SK-N-SH (cell line): ENCODE measurements at regions not wholly inside any gene's neighbourhood (a gene's known extent, or its start where the extent isn't known, plus 50 kb on each side); places are given as distances from the start of the nearest gene placed in this dataset.

Experiments
- CTCF ChIA-PET: fragments of 300-600, 350-600 bp; formaldehyde crosslinking; extraction: SDS; loops from one replicate; lab custom pipeline; 2021; lab: Yijun Ruan, JAX
- POLR2A ChIA-PET: fragments of 350-600 bp; sonication (Branson Sonifier 250); formaldehyde crosslinking; extraction: SDS; loops from one replicate; lab custom pipeline; 2020; ENCODE audit warnings: antibody characterized with exemption, inconsistent platforms; lab: Yijun Ruan, JAX
- DNase-seq: peaks from one replicate; pipeline ENCODE4 v3.0.0; 2012
- H2AFZ ChIP-seq: fragments of 200-600 bp; sonication (generic); 2 replicates; pipeline ENCODE4 v1.8.1; 2016; ENCODE audit warnings: antibody characterized with exemption, mild to moderate bottlenecking, low read depth
- H3F3A ChIP-seq: fragments of 200-600 bp; sonication (generic); replicated peaks from 2 replicates; pipeline ENCODE3; 2016; ENCODE audit warnings: antibody characterized with exemption, mild to moderate bottlenecking; ENCODE audit not compliant: insufficient read depth
- H3K27ac ChIP-seq, 2 experiments: fragments of 200-500 bp in 1 of 2; fragments of 200-600 bp in 1 of 2; sonication (Bioruptor generic) in 1 of 2; sonication (generic), shearing (Covaris generic) in 1 of 2; 2 replicates each; pipeline versions ENCODE4 v1.5.1 to v1.6.1; 2014 to 2016; ENCODE audit warnings: low read depth in 2 of 2, inconsistent platforms in 1 of 2, low read length in 1 of 2, mild to moderate bottlenecking in 1 of 2, mixed read lengths in 1 of 2
- H3K27me3 ChIP-seq: fragments of 200-600 bp; sonication (generic), shearing (Covaris generic); 2 replicates; pipeline ENCODE4 v1.6.1; 2016; ENCODE audit warnings: mixed run types; ENCODE audit not compliant: insufficient read depth
- H3K36me3 ChIP-seq, 2 experiments: fragments of 200-500 bp in 1 of 2; fragments of 200-600 bp in 1 of 2; sonication (Bioruptor generic) in 1 of 2; sonication (generic) in 1 of 2; replicated peaks in 1 of 2; 2 replicates each; pipeline versions ENCODE3 to v1.5.1; 2014 to 2016; ENCODE audit warnings: low read length in 1 of 2, mild to moderate bottlenecking in 1 of 2; ENCODE audit not compliant: insufficient read depth in 2 of 2, control insufficient read depth in 1 of 2
- H3K4me1 ChIP-seq, 2 experiments: fragments of 200-500 bp in 1 of 2; fragments of 200-600 bp in 1 of 2; sonication (Bioruptor generic) in 1 of 2; sonication (generic), shearing (Covaris generic) in 1 of 2; 2 replicates each; pipeline versions ENCODE4 v1.5.1 to v1.6.1; 2014 to 2016; ENCODE audit warnings: low read depth in 1 of 2, low read length in 1 of 2, mixed run types in 1 of 2; ENCODE audit not compliant: insufficient read depth in 2 of 2, control insufficient read depth in 1 of 2
- H3K4me2 ChIP-seq: fragments of 200-600 bp; sonication (generic), shearing (Covaris generic); 2 replicates; pipeline ENCODE4 v1.6.1; 2017; ENCODE audit warnings: mixed run types
- H3K4me3 ChIP-seq, 2 experiments: fragments of 200-500 bp in 1 of 2; fragments of 200-600 bp in 1 of 2; sonication (Bioruptor generic) in 1 of 2; sonication (generic), shearing (Covaris generic) in 1 of 2; 2 replicates each; pipeline versions ENCODE4 v1.5.1 to v1.8.1; 2014 to 2016; ENCODE audit warnings: low read depth in 2 of 2, inconsistent platforms in 1 of 2, low read length in 1 of 2, mild to moderate bottlenecking in 1 of 2, mixed read lengths in 1 of 2, moderate library complexity in 1 of 2
- H3K79me2 ChIP-seq: fragments of 200-600 bp; sonication (generic); 2 replicates; pipeline ENCODE4 v1.8.1; 2017; ENCODE audit warnings: mild to moderate bottlenecking; ENCODE audit not compliant: insufficient read depth
- H3K9ac ChIP-seq: fragments of 200-600 bp; sonication (generic); 2 replicates; pipeline ENCODE4 v1.6.1; 2017; ENCODE audit warnings: mixed run types
- H3K9me2 ChIP-seq: fragments of 200-600 bp; sonication (generic); 2 replicates; pipeline ENCODE4 v1.6.1; 2017; ENCODE audit warnings: mixed run types
- H3K9me3 ChIP-seq: fragments of 200-600 bp; sonication (generic); 2 replicates; pipeline ENCODE4 v1.6.1; 2017; ENCODE audit warnings: mixed run types, mild to moderate bottlenecking, moderate library complexity
- H4K20me1 ChIP-seq: fragments of 200-600 bp; sonication (generic); 2 replicates; pipeline ENCODE4 v1.6.1; 2017; ENCODE audit warnings: mild to moderate bottlenecking, mixed run types; ENCODE audit not compliant: insufficient read depth
- CHD2 ChIP-seq: fragments of 150-350 bp; IDR thresholded peaks from 2 replicates; pipeline ENCODE4 v1.6.1; 2018; ENCODE audit warnings: low read length; ENCODE audit not compliant: partially characterized antibody
- CTCF ChIP-seq: fragments of 200-600 bp; sonication (generic); IDR thresholded peaks from 2 replicates; pipeline ENCODE4 v1.6.1; 2017; ENCODE audit warnings: antibody characterized with exemption, mild to moderate bottlenecking, moderate library complexity
- EZH2phosphoT487 ChIP-seq: fragments of 200-600 bp; sonication (generic); IDR thresholded peaks from 2 replicates; pipeline ENCODE4 v1.6.1; 2017; ENCODE audit warnings: low read depth, mixed run types, mild to moderate bottlenecking, antibody characterized with exemption, moderate library complexity, borderline replicate concordance
- JUND ChIP-seq: IDR thresholded peaks from 2 replicates; pipeline ENCODE4 v1.4.0; 2012
- MXI1 ChIP-seq: IDR thresholded peaks from 2 replicates; pipeline ENCODE4 v1.6.1; 2012; ENCODE audit warnings: mild to moderate bottlenecking, low read depth, low read length, improper control_type of control experiment
- RAD21 ChIP-seq: IDR thresholded peaks from 2 replicates; pipeline ENCODE4 v1.6.1; 2012; ENCODE audit warnings: mild to moderate bottlenecking, low read length
- RCOR1 ChIP-seq: fragments of 150-350 bp; IDR thresholded peaks from 2 replicates; pipeline ENCODE4 v1.6.1; 2017; ENCODE audit warnings: antibody characterized with exemption, low read length
- SIN3A ChIP-seq: IDR thresholded peaks from 2 replicates; pipeline ENCODE4 v1.6.1; 2012; ENCODE audit warnings: low read depth, mild to moderate bottlenecking, low read length, moderate library complexity, borderline replicate concordance
- TAF1 ChIP-seq: IDR thresholded peaks from 2 replicates; pipeline ENCODE4 v1.6.1; 2012; ENCODE audit warnings: low read depth, mild to moderate bottlenecking, low read length, moderate library complexity, borderline replicate concordance
- TCF12 ChIP-seq: IDR thresholded peaks from 2 replicates; pipeline ENCODE4 v1.4.0; 2012
- ZBTB33 ChIP-seq: IDR thresholded peaks from 2 replicates; pipeline ENCODE4 v1.4.0; 2012; ENCODE audit warnings: low read depth, borderline replicate concordance
- WGBS: methylation state at CpG from one replicate; pipeline ENCODE4 v1.1.6; 2017; ENCODE audit warnings: low lambda C conversion rate; 5-methylcytosine and 5-hydroxymethylcytosine counted together

- H3F3A ChIP-seq, result no peaks in the 10 kb centered on the region
- no peaks in the 10 kb centered on the region for H3K9me3 ChIP-seq
- WGBS, result 34% methylated on average over 5 of the region's 5 CpGs
- no peaks in the 10 kb centered on the region for H3K9me2 ChIP-seq
- CTCF ChIA-PET, result no interaction called here
- no peaks in the 10 kb centered on the region for H3K36me3 ChIP-seq
- DNase-seq, result no peak
- H2AFZ ChIP-seq, result no peak overlapping the region
- H4K20me1 ChIP-seq, result no peaks in the 10 kb centered on the region
- POLR2A ChIA-PET, result no interaction called here
- no peak overlapping the region for H3K4me2 ChIP-seq
- H3K79me2 ChIP-seq, result no peaks in the 10 kb centered on the region
- H3K4me1 ChIP-seq, result no peaks in the 10 kb centered on the region
- H3K9ac ChIP-seq, result no peak overlapping the region
- no peaks in the 10 kb centered on the region for H3K27me3 ChIP-seq
- H3K4me3 ChIP-seq, result no peak overlapping the region
- TF ChIP-seq RCOR1 (no peak), ZBTB33 (no peak), JUND (no peak)
- no peak overlapping the region for H3K27ac ChIP-seq
Observed at GRCh38 chr16:76835779-76836300, 355.1 kb upstream of the MON1B start.

GRCh38 chr16:76837872-76838271 is 353.1 kb upstream of the MON1B start:
- no peaks in the 10 kb centered on the region for H3K79me2 ChIP-seq
- H3K27me3 ChIP-seq, result no peaks in the 10 kb centered on the region
- no peak overlapping the region for H3K4me2 ChIP-seq
- no peaks in the 10 kb centered on the region for H3K4me1 ChIP-seq
- H3K36me3 ChIP-seq, result no peaks in the 10 kb centered on the region
- no peak overlapping the region for H3K27ac ChIP-seq
- no peak overlapping the region for H3K9ac ChIP-seq
- CTCF ChIA-PET, result interaction anchor here (0.6 to 1.1 kb wide), 2 partner anchors 11 to 135 kb away, joined by 3 read pairs; no protein-coding TSS in a partner anchor
- no peak for DNase-seq
- no peaks in the 10 kb centered on the region for H3K9me3 ChIP-seq
- WGBS, result 46% methylated on average over 5 of the region's 5 CpGs
- TF ChIP-seq MXI1 (no peak), CHD2 (no peak)
- H3F3A ChIP-seq, result no peaks in the 10 kb centered on the region
- no peak overlapping the region for H2AFZ ChIP-seq
- no peaks in the 10 kb centered on the region for H3K9me2 ChIP-seq
- no peaks in the 10 kb centered on the region for H4K20me1 ChIP-seq
- no peak overlapping the region for H3K4me3 ChIP-seq
- POLR2A ChIA-PET, result no interaction called here

GRCh38 chr16:76854234-76854633 is 336.8 kb upstream of the MON1B start:
- Histone ChIP-seq H3K36me3 (no peaks in the 10 kb centered on the region), H3K4me1 (no peaks in the 10 kb centered on the region), H3K9ac (no peak overlapping the region), H3K9me3 (no peaks in the 10 kb centered on the region), H3K4me3 (no peak overlapping the region; a peak in 1 of 4 replicates), H3K27ac (no peak overlapping the region), H3K9me2 (no peaks in the 10 kb centered on the region), H4K20me1 (no peaks in the 10 kb centered on the region), H3K27me3 (no peaks in the 10 kb centered on the region), H3K79me2 (no peaks in the 10 kb centered on the region), H3F3A (no peaks in the 10 kb centered on the region), H2AFZ (no peak overlapping the region), H3K4me2 (no peak overlapping the region)
- POLR2A ChIA-PET, result no interaction called here
- CTCF ChIA-PET, result interaction anchor here (1.8 kb wide), 1 partner anchor 316 kb away, joined by 8 read pairs; no protein-coding TSS in a partner anchor
- WGBS, result 28% methylated on average over 5 of the region's 5 CpGs
- peak; percentile 9 for DNase-seq
- TF ChIP-seq RAD21 (peak; percentile 54), SIN3A (no peak), CTCF (peak; percentile 56), TAF1 (no peak), TCF12 (no peak), EZH2phosphoT487 (no peak), CHD2 (no peak)
